Natural killer cell (primary cell): ENCODE measurements at regions not wholly inside any gene's neighbourhood (a gene's known extent, or its start where the extent isn't known, plus 50 kb on each side); places are given as distances from the start of the nearest gene placed in this dataset.
"Not testable (repeated sequence)": the region's sequence is repeated elsewhere in the genome, so short reads cannot be mapped to it uniquely, and the experiment has no call there.

Experiments
- ATAC-seq, 3 donors: fragments of 150-1000 bp in 2 of 3; fragments of 200-7000 bp in 1 of 3; cut with Tn5 transposase; 1 replicate in 1 of 3; 2 replicates in 2 of 3; pipeline ENCODE4 v1.10.0; 2021; ENCODE audit warnings: mild to moderate bottlenecking in 2 of 3, moderate library complexity in 2 of 3
- DNase-seq, 2 donors: peaks; one replicate each; pipeline versions ENCODE4 v3.0.0 to v3.0.0-alpha.2; 2013 to 2021; ENCODE audit warnings: mixed read lengths in 1 of 2
- H3K27ac ChIP-seq: one replicate; pipeline ENCODE4 v1.5.1; 2013; ENCODE audit warnings: mild to moderate bottlenecking, low read length
- H3K27me3 ChIP-seq: one replicate; pipeline ENCODE4 v1.6.1; 2013; ENCODE audit warnings: low read length; ENCODE audit not compliant: control insufficient read depth, insufficient read depth
- H3K36me3 ChIP-seq: one replicate; pipeline ENCODE4 v1.6.1; 2013; ENCODE audit warnings: low read length; ENCODE audit not compliant: control insufficient read depth, insufficient read depth
- H3K4me1 ChIP-seq: one replicate; pipeline ENCODE4 v1.6.1; 2013; ENCODE audit warnings: low read length; ENCODE audit not compliant: control insufficient read depth, insufficient read depth
- H3K4me3 ChIP-seq: one replicate; pipeline ENCODE4 v1.5.1; 2013; ENCODE audit warnings: low read length
- H3K9me3 ChIP-seq: one replicate; pipeline ENCODE4 v1.6.1; 2013; ENCODE audit warnings: low read length; ENCODE audit not compliant: control insufficient read depth, insufficient read depth
- H3K27ac Mint-ChIP-seq, 2 donors: one replicate each; pipeline ENCODE4 v1.8.0; 2022; ENCODE audit warnings: mild to moderate bottlenecking in 2 of 2, mixed read lengths in 2 of 2, moderate library complexity in 1 of 2
- H3K27me3 Mint-ChIP-seq, 2 donors: one replicate each; pipeline ENCODE4 v1.8.0; 2022; ENCODE audit warnings: low read depth in 2 of 2, mixed read lengths in 2 of 2
- H3K36me3 Mint-ChIP-seq: one replicate; pipeline ENCODE4 v1.8.0; 2022; ENCODE audit warnings: mixed read lengths
- H3K4me1 Mint-ChIP-seq, 2 donors: one replicate each; pipeline ENCODE4 v1.8.0; 2022; ENCODE audit warnings: mixed read lengths in 2 of 2
- H3K4me3 Mint-ChIP-seq: one replicate; pipeline ENCODE4 v1.8.0; 2022; ENCODE audit warnings: mild to moderate bottlenecking, moderate library complexity, mixed read lengths
- H3K9me3 Mint-ChIP-seq, 2 donors: one replicate each; pipeline ENCODE4 v1.8.0; 2022; ENCODE audit warnings: mixed read lengths in 2 of 2
- CTCF ChIP-seq: fragments of 200-600 bp; IDR thresholded peaks from one replicate; pipeline ENCODE4 v1.8.0; 2022; ENCODE audit warnings: antibody characterized with exemption
- WGBS: methylation state at CpG from one replicate; pipeline ENCODE4 v1.1.7; 2013; ENCODE audit warnings: missing lambda C conversion rate; ENCODE audit not compliant: insufficient coverage; 5-methylcytosine and 5-hydroxymethylcytosine counted together
- intact Hi-C: fragments of 100-400 bp; cut with micrococcal nuclease; formaldehyde crosslinking; loops from one replicate; pipeline ENCODE4 v1.14.2; 2022

GRCh38 chr3:177336873-177337450, 139.7 kb upstream of the TBL1XR1 start:
- no peaks in the 10 kb centered on the region for H3K9me3 ChIP-seq
- peaks cover 46 to 49% of the 10 kb centered on the region in 2 donors for H3K4me1 Mint-ChIP-seq
- no peaks in the 10 kb centered on the region for H3K36me3 Mint-ChIP-seq
- peaks cover 29% of the 10 kb centered on the region for H3K4me1 ChIP-seq
- H3K4me3 ChIP-seq: no peak overlapping the region
- no peak for TF ChIP-seq CTCF
- no peak for DNase-seq
- peaks cover 2 to 7% of the 10 kb centered on the region in 2 donors for H3K27me3 Mint-ChIP-seq
- peak overlapping the region; percentile 5 for H3K27ac ChIP-seq
- WGBS: 88% methylated on average over 5 of the region's 5 CpGs
- no peak for ATAC-seq
- no peaks in the 10 kb centered on the region for H3K27me3 ChIP-seq
- intact Hi-C loops: loop anchor here (2.0 kb wide), 1 partner anchor 138 kb away; no protein-coding TSS in a partner anchor
- H3K27ac Mint-ChIP-seq: peak overlapping the region; percentile 74 to 81
- H3K4me3 Mint-ChIP-seq: peak overlapping the region; percentile 57
- H3K36me3 ChIP-seq: no peaks in the 10 kb centered on the region
- no peaks in the 10 kb centered on the region for H3K9me3 Mint-ChIP-seq

GRCh38 chr3:177337541-177338331, 140.5 kb upstream of the TBL1XR1 start:
- H3K27ac ChIP-seq: peak overlapping the region; percentile 37
- no peak for TF ChIP-seq CTCF
- ATAC-seq (peak; percentile 70 to 83 (median 72)), DNase-seq (peak; percentile 66 to 78)
- Mint-ChIP-seq H3K27ac (peak overlapping the region; percentile 74 to 81), H3K36me3 (no peaks in the 10 kb centered on the region), H3K27me3 (peaks cover 2 to 7% of the 10 kb centered on the region in 2 donors), H3K9me3 (no peaks in the 10 kb centered on the region), H3K4me3 (peak overlapping the region; percentile 57), H3K4me1 (peaks cover 45 to 46% of the 10 kb centered on the region in 2 donors)
- no peak overlapping the region for H3K4me3 ChIP-seq
- H3K27me3 ChIP-seq: no peaks in the 10 kb centered on the region
- no peaks in the 10 kb centered on the region for H3K36me3 ChIP-seq
- WGBS: 47% methylated on average over 9 of the region's 9 CpGs
- H3K4me1 ChIP-seq: peaks cover 29% of the 10 kb centered on the region
- H3K9me3 ChIP-seq: no peaks in the 10 kb centered on the region
- intact Hi-C loops: loop anchor here (1.0 to 2.0 kb wide), 2 partner anchors 21 to 139 kb away; no protein-coding TSS in a partner anchor

GRCh38 chr3:177338697-177339219, 141.5 kb upstream of the TBL1XR1 start:
- Mint-ChIP-seq H3K27ac (peak overlapping the region in 1 of 2 donors; percentile 81), H3K9me3 (no peaks in the 10 kb centered on the region), H3K27me3 (peaks cover 2 to 7% of the 10 kb centered on the region in 2 donors), H3K4me1 (peaks cover 37 to 39% of the 10 kb centered on the region in 2 donors), H3K36me3 (no peaks in the 10 kb centered on the region), H3K4me3 (no peak overlapping the region)
- H3K36me3 ChIP-seq: no peaks in the 10 kb centered on the region
- no peak overlapping the region for H3K4me3 ChIP-seq
- peak overlapping the region; percentile 31 for H3K27ac ChIP-seq
- intact Hi-C loops: loop anchor here (1.0 kb wide), 1 partner anchor 20 kb away; no protein-coding TSS in a partner anchor
- WGBS: 52% methylated on average over 2 of the region's 3 CpGs
- no peaks in the 10 kb centered on the region for H3K27me3 ChIP-seq
- ATAC-seq: peak in 2 of 3 donors; percentile 4 to 72
- DNase-seq: no peak
- H3K4me1 ChIP-seq: peaks cover 28% of the 10 kb centered on the region
- no peaks in the 10 kb centered on the region for H3K9me3 ChIP-seq
- TF ChIP-seq CTCF: no peak

- H3K27ac ChIP-seq, H3K27me3 ChIP-seq, H3K4me3 ChIP-seq, intact Hi-C loops, H3K4me3 Mint-ChIP-seq, H3K36me3 ChIP-seq, H3K9me3 Mint-ChIP-seq, H3K36me3 Mint-ChIP-seq, H3K9me3 ChIP-seq, H3K27me3 Mint-ChIP-seq: not testable (repeated sequence)
- WGBS: 67% methylated on average over 3 of the region's 3 CpGs
- peak; percentile 11 to 60 (median 47) for ATAC-seq
- peak in 1 of 2 donors; percentile 22 for DNase-seq
- Mint-ChIP-seq H3K27ac (peak overlapping the region in 1 of 2 donors; percentile 81), H3K4me1 (peaks cover 32 to 34% of the 10 kb centered on the region in 2 donors)
- peaks cover 23% of the 10 kb centered on the region for H3K4me1 ChIP-seq
These were observed 142.0 kb upstream of the TBL1XR1 start for GRCh38 chr3:177339220-177339703.
